ENCODE measurements at regions not wholly inside any gene's neighbourhood (a gene's known extent, or its start where the extent isn't known, plus 50 kb on each side); places are given as distances from the start of the nearest gene placed in this dataset.

GRCh38 chr2:240326246-240326645 is 109.2 kb upstream of the GPC1 start:
- no peak for TF ChIP-seq CTCF (IDR thresholded peaks at IDR 0.05)
- no peak overlapping the region for H3K27ac ChIP-seq

GRCh38 chr2:240326886-240327285 is 108.6 kb upstream of the GPC1 start:
- H3K27ac ChIP-seq = no peak overlapping the region

GRCh38 chr2:240327566-240327965 is 107.9 kb upstream of the GPC1 start:
- H3K27ac ChIP-seq = no peak overlapping the region
- TF ChIP-seq ZFX (IDR thresholded peaks at IDR 0.05; ENCODE audit: borderline replicate concordance) (no peak), CTCF (IDR thresholded peaks at IDR 0.05) (no peak)

More at GRCh38 chr2:240326886-240327285, 108.6 kb upstream of the GPC1 start:
- TF ChIP-seq ZFX (IDR thresholded peaks at IDR 0.05; ENCODE audit: borderline replicate concordance) = no peak
- TF ChIP-seq CTCF (IDR thresholded peaks at IDR 0.05) = no peak

- TF ChIP-seq CTCF (IDR thresholded peaks at IDR 0.05) (no peak), ZFX (IDR thresholded peaks at IDR 0.05; ENCODE audit: borderline replicate concordance) (no peak)
- no peak overlapping the region for H3K27ac ChIP-seq
These were observed 106.9 kb upstream of the GPC1 start for GRCh38 chr2:240328526-240328925.

- TF ChIP-seq CTCF (IDR thresholded peaks at IDR 0.05) (no peak), ZFX (IDR thresholded peaks at IDR 0.05; ENCODE audit: borderline replicate concordance) (no peak)
- no peak overlapping the region for H3K27ac ChIP-seq
These were observed 106.3 kb upstream of the GPC1 start for GRCh38 chr2:240329116-240329665.

- no peak overlapping the region for H3K27ac ChIP-seq
- TF ChIP-seq ZFX (IDR thresholded peaks at IDR 0.05; ENCODE audit: borderline replicate concordance) (no peak), CTCF (IDR thresholded peaks at IDR 0.05) (no peak)
These were observed 105.7 kb upstream of the GPC1 start for GRCh38 chr2:240329778-240330177.

- no peak for TF ChIP-seq ZFX (IDR thresholded peaks at IDR 0.05; ENCODE audit: borderline replicate concordance)
- no peak for TF ChIP-seq CTCF (IDR thresholded peaks at IDR 0.05)
- H3K27ac ChIP-seq = no peak overlapping the region
These were observed 101.5 kb upstream of the GPC1 start for GRCh38 chr2:240333985-240334384.

All from 22Rv1 (cell line).